ENCODE measurements at regions not wholly inside any gene's neighbourhood (a gene's known extent, or its start where the extent isn't known, plus 50 kb on each side); places are given as distances from the start of the nearest gene placed in this dataset.

GRCh38 chr11:15801126-15801525 is 555.2 kb downstream of the SOX6 start:
- H3K27me3 Mint-ChIP-seq (ENCODE audit: low read depth) = peaks cover under 1% of the 10 kb centered on the region
- no peak for TF ChIP-seq CTCF (IDR thresholded peaks at IDR 0.05; ENCODE audit: unreplicated experiment)
- H3K27ac Mint-ChIP-seq = peak overlapping the region; percentile 11

GRCh38 chr11:15801616-15802015 is 554.7 kb downstream of the SOX6 start:
- Mint-ChIP-seq H3K9me3 (no peaks in the 10 kb centered on the region), H3K27me3 (ENCODE audit: low read depth) (peaks cover 4% of the 10 kb centered on the region), H3K36me3 (no peaks in the 10 kb centered on the region), H3K4me3 (no peak overlapping the region), H3K4me1 (peaks cover 17% of the 10 kb centered on the region), H3K27ac (peak overlapping the region; percentile 11)
- DNase-seq (ENCODE audit: low spot score in 2 of 2, unreplicated experiment in 2 of 2) = no peak
- no peak for TF ChIP-seq CTCF (IDR thresholded peaks at IDR 0.05; ENCODE audit: unreplicated experiment)

More at GRCh38 chr11:15801126-15801525, 555.2 kb downstream of the SOX6 start:
- Mint-ChIP-seq H3K36me3 (no peaks in the 10 kb centered on the region), H3K4me3 (no peak overlapping the region), H3K4me1 (peaks cover 17% of the 10 kb centered on the region), H3K9me3 (no peaks in the 10 kb centered on the region)
- DNase-seq (ENCODE audit: low spot score in 2 of 2, unreplicated experiment in 2 of 2) = no peak

GRCh38 chr11:15805726-15806125 is 550.6 kb downstream of the SOX6 start:
- H3K27ac Mint-ChIP-seq = no peak overlapping the region

GRCh38 chr11:15806217-15806616 is 550.1 kb downstream of the SOX6 start:
- DNase-seq (ENCODE audit: low spot score in 2 of 2, unreplicated experiment in 2 of 2) = no peak
- H3K36me3 Mint-ChIP-seq = no peaks in the 10 kb centered on the region
- no peaks in the 10 kb centered on the region for H3K9me3 Mint-ChIP-seq
- no peak overlapping the region for H3K27ac Mint-ChIP-seq
- peaks cover 4% of the 10 kb centered on the region for H3K27me3 Mint-ChIP-seq (ENCODE audit: low read depth)
- no peak for TF ChIP-seq CTCF (IDR thresholded peaks at IDR 0.05; ENCODE audit: unreplicated experiment)
- peaks cover 12% of the 10 kb centered on the region for H3K4me1 Mint-ChIP-seq
- H3K4me3 Mint-ChIP-seq = no peak overlapping the region

More at GRCh38 chr11:15805726-15806125, 550.6 kb downstream of the SOX6 start:
- peaks cover 13% of the 10 kb centered on the region for H3K4me1 Mint-ChIP-seq
- no peaks in the 10 kb centered on the region for H3K9me3 Mint-ChIP-seq
- H3K27me3 Mint-ChIP-seq (ENCODE audit: low read depth) = peaks cover 4% of the 10 kb centered on the region
- H3K36me3 Mint-ChIP-seq = no peaks in the 10 kb centered on the region
- DNase-seq (ENCODE audit: low spot score in 2 of 2, unreplicated experiment in 2 of 2) = no peak
- no peak overlapping the region for H3K4me3 Mint-ChIP-seq
- TF ChIP-seq CTCF (IDR thresholded peaks at IDR 0.05; ENCODE audit: unreplicated experiment) = no peak

- Mint-ChIP-seq H3K36me3 (no peaks in the 10 kb centered on the region), H3K4me3 (no peak overlapping the region), H3K4me1 (peaks cover 5% of the 10 kb centered on the region), H3K27me3 (ENCODE audit: low read depth) (peaks cover 4% of the 10 kb centered on the region), H3K9me3 (peaks cover 1% of the 10 kb centered on the region), H3K27ac (no peak overlapping the region)
- no peak for TF ChIP-seq CTCF (IDR thresholded peaks at IDR 0.05; ENCODE audit: unreplicated experiment)
- no peak for DNase-seq (ENCODE audit: low spot score in 2 of 2, unreplicated experiment in 2 of 2)
Observed at GRCh38 chr11:15807827-15808226, 548.5 kb downstream of the SOX6 start.

- H3K27ac Mint-ChIP-seq = no peak overlapping the region
- TF ChIP-seq CTCF (IDR thresholded peaks at IDR 0.05; ENCODE audit: unreplicated experiment) = no peak
- H3K4me1 Mint-ChIP-seq = peaks cover 5% of the 10 kb centered on the region
- H3K4me3 Mint-ChIP-seq = no peak overlapping the region
- DNase-seq (ENCODE audit: low spot score in 2 of 2, unreplicated experiment in 2 of 2) = no peak
- peaks cover 11% of the 10 kb centered on the region for H3K9me3 Mint-ChIP-seq
- peaks cover 6% of the 10 kb centered on the region for H3K27me3 Mint-ChIP-seq (ENCODE audit: low read depth)
- no peaks in the 10 kb centered on the region for H3K36me3 Mint-ChIP-seq
Observed at GRCh38 chr11:15810082-15810481, 546.3 kb downstream of the SOX6 start.
